NCI-H2029 treated with DMSO at 0.1 percent for 48 hours (cell line): ENCODE measurements at regions not wholly inside any gene's neighbourhood (a gene's known extent, or its start where the extent isn't known, plus 50 kb on each side); places are given as distances from the start of the nearest gene placed in this dataset.

Experiments
- DNase-seq: peaks from one replicate; lab custom pipeline; 2025; lab: John Stamatoyannopoulos, UW

DNA sequence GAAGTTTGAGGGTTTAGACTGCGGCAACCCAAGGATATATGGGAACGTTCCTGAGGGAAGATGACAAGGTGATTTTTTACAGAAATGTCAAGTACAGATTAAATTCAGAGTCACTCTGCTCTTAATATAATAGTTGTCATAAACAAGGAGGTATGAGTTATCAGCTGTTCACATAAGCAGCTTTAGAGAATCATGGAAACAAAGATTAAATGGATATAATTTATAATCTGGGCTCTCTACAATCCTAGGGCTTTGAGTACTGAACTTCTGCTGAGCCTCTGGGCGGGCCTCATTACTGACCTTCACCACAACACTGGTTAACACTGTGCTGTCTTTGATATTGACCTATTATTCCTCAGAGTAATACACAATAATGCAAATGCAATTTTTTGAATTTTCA lies 577.8 kb downstream of the RPS29 start:
- DNase-seq: no peak

DNA sequence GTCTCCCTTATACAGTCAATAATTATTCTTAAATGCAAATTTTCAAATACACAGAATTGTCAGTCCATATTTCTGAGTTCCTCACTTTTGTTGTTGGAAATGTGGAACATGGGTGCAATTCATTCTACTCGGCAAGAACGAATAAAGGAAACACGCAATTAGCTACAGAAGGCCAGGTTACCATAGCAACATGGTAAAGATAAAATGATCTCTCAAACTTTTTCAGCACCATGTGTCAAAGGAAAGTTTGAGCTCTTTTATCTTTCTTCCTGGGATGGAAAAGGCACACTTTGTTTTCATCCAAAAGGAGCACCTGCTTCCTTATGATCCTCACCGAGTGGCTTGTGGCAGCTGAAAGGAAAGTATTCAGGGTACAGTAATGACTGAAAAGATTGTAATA lies 595.0 kb downstream of the RPS29 start:
- no peak for DNase-seq

DNA sequence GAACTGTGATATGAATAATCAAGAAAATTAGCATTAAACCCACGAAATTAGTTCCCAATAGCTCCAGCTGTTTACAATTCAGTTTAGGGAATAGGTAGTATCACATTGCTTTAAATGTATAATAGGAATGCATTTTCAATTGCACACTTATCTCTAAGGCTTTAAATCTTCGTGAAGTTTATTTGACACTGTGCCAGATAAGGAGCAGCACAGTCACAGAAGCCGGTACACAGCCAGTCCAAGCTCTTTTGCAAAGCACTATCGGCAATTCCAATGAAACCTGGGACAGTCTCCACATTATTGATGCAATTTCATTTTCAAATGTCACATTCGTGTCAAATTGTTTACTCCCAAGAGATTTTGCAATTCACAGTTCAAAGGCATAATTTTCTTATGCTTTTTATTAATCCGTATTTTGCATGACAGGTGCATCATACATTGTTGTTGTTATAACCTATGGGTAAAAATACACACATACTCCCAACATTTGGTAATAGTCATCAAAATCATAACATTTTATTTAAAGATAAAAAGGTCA lies 602.8 kb downstream of the RPS29 start:
- DNase-seq: no peak

GRCh38 chr14:48974994-48975393 lies 611.2 kb downstream of the RPS29 start:
- DNase-seq: no peak

DNA sequence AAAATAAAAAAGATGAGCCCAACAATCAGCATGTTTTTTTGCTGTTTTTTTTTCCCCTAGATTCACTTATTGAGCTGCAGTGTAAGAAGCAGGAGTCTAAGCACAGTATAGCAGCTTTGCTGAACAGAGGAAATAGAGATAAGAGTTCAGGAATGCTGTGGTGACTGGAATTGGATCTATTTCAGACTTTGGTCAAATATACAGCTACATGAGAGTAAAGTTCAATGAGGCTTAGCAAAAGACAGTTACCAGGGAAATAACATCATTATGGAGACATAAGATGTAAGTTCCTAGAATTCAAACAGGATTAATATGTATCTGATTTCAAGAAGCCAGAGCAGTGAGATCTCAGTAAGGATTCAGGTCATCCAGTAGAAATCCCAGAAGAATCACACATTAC lies 613.0 kb downstream of the RPS29 start:
- no peak for DNase-seq

- no peak for DNase-seq
Measured at GRCh38 chr14:48970943-48971342, 615.2 kb downstream of the RPS29 start.

GRCh38 chr14:48967419-48967818 lies 618.8 kb downstream of the RPS29 start:
- no peak for DNase-seq

- DNase-seq: no peak
Measured at GRCh38 chr14:48963231-48963790, 622.9 kb downstream of the RPS29 start.

DNA sequence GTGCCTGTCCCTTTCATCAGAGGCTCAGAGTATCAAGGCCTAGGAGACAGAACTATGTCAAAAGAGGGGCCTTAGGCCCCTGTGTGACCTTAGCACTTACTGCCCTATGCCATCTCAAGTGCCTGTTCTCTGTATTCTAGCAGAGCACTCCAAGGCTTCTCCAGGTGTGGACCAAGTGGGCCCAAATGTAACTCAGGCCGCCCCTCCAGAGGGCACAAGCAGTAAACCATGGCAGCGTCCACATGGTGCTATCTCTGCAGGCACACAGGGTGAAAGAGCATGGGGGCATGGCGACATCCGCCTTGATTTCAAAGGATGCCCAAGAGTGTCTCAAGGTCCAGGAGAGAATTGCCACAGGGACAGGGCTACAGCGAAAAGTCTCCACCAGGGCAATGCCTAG lies 628.7 kb downstream of the RPS29 start:
- DNase-seq: no peak

- DNase-seq: no peak
Measured at GRCh38 chr14:48955857-48956256, 630.3 kb downstream of the RPS29 start.

DNA sequence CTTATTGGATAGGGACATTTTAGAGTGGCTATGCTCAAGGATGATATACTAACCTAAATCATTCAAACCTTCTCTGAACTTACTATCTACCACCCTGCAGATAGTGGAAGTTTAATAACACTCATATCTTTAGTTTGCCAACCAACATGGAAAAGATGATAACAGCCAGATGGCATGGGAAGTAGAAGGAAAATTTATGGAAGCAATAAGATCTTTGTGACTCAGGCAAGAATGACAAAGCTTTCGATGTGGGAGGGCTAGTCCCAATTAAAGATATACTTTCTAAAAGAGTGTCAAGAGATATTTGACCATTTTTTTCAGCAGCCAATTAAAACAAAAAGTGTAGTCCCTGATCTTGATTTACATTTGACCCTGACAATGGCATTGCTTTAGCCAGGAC lies 631.7 kb downstream of the RPS29 start:
- no peak for DNase-seq

DNA sequence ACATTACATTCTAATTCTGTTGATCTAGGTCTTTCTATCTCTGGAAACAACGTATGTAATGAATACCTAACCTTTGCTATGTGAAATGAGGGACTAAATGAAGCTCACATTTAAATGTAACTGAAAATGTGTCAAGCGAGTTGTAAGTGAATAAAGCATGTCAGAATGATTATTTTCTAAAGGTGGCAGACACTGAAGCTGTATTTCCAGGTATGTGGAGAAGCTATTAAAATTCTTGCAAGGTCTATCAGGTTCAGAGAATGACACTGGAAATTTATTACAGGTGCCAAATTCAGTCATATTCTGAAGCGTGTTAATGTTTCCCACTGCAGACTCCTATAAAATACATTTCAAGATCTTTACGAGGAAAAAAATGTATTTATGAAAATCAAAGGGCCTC lies 641.4 kb downstream of the RPS29 start:
- no peak for DNase-seq

DNA sequence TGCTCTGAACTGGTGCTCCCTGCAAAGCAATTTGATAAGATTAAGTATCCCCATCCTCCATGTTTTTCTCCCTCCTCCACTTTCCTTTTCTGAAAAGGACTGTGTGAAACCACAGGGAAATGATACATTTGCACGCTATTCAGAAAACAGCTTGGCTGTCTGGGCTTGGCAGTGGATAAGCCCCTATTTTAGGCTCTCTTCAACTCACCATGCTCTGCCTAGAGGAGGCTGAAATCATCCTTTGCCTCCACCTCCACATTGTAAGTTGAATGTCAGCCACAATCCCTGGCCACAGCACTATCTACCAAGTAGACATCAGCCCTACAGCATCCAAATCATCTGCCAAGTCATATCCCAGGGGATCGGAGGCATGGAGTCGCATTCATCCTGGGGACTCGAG lies 642.3 kb downstream of the RPS29 start:
- no peak for DNase-seq

GRCh38 chr14:48937541-48938195 lies 648.5 kb downstream of the RPS29 start:
- DNase-seq: no peak

GRCh38 chr14:48936849-48937248 lies 649.3 kb downstream of the RPS29 start:
- DNase-seq: no peak

DNA sequence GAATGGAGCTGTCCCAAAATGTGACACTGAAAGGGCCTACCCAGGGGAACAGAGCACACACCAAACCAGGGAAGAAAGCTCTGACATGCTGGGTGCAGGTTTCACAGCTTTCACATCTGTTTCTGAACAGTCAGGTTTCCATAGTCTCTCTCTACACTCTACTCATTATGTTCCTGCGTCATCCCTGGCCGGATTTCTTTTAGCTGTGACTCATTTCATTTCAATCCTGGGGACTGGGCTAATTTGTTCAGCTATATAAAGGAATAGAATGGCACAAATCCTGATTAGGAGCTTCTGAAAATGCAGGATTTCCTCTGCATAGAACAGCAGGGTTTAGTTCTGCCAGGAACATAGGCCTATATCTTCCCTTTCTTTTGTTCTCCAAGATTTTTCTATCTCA lies 649.8 kb downstream of the RPS29 start:
- DNase-seq: no peak

- DNase-seq: no peak
Measured at GRCh38 chr14:48925184-48925583, 661.0 kb downstream of the RPS29 start.

DNA sequence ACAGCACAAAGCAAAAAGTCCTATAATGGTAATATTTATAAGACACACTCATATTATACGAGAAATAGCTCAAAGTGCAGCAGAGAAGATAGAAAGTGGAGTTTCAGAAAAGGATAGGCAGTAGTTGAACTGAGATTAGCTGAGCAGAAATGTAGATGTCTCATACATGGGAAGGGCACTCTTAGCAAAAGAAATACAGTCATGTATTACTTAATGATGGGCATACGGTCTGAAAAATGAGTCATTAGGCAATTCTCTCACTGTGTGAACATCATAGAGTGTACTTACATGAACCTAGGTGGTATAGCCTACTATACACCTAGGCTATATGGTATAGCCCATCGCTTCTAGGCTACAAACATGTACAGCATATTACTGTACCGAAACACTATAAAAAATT lies 671.3 kb downstream of the RPS29 start:
- no peak for DNase-seq

- no peak for DNase-seq
Measured at GRCh38 chr14:48914382-48914781, 671.8 kb downstream of the RPS29 start.

DNA sequence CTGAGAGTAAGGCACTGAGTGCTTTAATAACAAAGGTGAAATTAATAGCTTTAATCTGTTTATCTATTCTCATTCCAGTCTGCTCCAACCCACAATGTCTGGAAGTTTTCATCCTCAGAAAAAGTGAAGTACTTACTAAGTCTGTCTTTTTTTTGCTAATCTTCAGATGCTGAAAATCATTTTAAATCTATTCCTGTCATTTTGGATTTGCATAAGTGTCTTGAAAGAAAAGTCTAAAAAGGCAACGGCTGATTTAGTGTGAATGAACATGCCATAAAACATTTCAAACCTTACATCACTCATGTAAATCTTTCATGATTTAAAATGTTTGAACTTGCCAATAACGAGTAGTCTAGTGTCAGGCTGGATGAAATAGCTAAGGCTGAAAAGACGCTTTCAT lies 685.6 kb downstream of the RPS29 start:
- DNase-seq: no peak

GRCh38 chr14:48890333-48890732 lies 695.8 kb downstream of the RPS29 start:
- DNase-seq: no peak

DNA sequence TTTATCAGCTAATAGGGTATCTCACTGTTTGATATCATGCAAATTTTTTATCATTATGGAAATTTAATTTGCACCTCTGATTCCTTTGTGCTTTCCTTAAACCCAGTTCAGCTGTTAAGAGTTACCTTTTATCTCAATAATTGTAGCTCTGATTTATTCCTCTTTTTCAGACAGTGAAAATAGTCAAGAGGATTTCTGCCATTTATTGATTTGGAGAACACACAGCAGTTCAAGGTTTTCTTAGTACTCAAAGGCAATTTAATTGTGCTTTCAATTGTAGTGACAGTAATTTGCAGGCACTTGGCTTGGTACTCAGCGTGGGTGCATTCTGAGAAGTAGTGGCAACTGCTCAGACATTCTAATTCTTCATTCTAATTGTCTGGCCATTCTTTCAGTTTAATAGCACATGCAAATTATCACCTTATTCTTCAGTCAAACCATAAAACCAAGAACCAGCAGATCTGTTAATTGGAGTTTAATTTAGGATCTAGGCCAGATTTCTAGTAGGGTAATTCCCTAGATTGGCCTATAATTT lies 709.3 kb downstream of the RPS29 start:
- no peak for DNase-seq

DNA sequence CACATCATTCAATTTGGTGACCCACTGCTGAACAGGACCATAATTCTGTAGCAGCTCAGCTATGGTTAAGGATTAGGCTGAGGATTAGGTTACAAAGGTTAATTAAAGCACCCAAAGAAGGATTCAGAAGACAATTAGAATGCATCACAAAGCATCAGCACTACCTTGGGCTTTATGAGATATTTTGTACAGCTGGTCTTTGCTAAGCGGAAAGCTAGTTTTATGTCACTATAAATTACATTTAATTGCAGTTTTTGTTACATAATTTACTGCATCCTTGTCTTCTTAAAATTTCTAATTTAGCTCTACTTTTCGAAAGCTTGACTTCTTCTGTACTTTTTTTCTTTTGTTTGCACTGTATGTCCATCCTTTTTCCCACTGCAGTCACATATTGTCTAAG lies 711.5 kb downstream of the RPS29 start:
- DNase-seq: no peak

GRCh38 chr14:48857366-48857765 lies 728.8 kb downstream of the RPS29 start:
- no peak for DNase-seq
